ENCODE measurements at regions not wholly inside any gene's neighbourhood (a gene's known extent, or its start where the extent isn't known, plus 50 kb on each side); places are given as distances from the start of the nearest gene placed in this dataset.

GRCh38 chr13:60757501-60758215 is 360.6 kb downstream of the TDRD3 start:
- DNase-seq, result no peak

- DNase-seq, result no peak
Observed at GRCh38 chr13:60756306-60756705, 359.3 kb downstream of the TDRD3 start.

GRCh38 chr13:60755380-60756163 is 358.6 kb downstream of the TDRD3 start:
- DNase-seq, result no peak

- DNase-seq, result no peak
Observed at GRCh38 chr13:60754211-60755090, 357.4 kb downstream of the TDRD3 start.

- no peak for DNase-seq
Observed at GRCh38 chr13:60753641-60754040, 356.6 kb downstream of the TDRD3 start.

- DNase-seq, result no peak
Observed at GRCh38 chr13:60745343-60745742, 348.3 kb downstream of the TDRD3 start.

- DNase-seq, result no peak
Observed at GRCh38 chr13:60733933-60734332, 336.9 kb downstream of the TDRD3 start.

- no peak for DNase-seq
Observed at GRCh38 chr13:60727140-60727539, 330.1 kb downstream of the TDRD3 start.

- DNase-seq, result no peak
Observed at GRCh38 chr13:60721063-60721462, 324.0 kb downstream of the TDRD3 start.

- DNase-seq, result no peak
Observed at GRCh38 chr13:60720590-60720989, 323.6 kb downstream of the TDRD3 start.

GRCh38 chr13:60716313-60716712 is 319.3 kb downstream of the TDRD3 start:
- DNase-seq, result no peak

GRCh38 chr13:60707878-60708277 is 310.9 kb downstream of the TDRD3 start:
- DNase-seq, result no peak

- DNase-seq, result no peak
Observed at GRCh38 chr13:60701895-60702294, 304.9 kb downstream of the TDRD3 start.

GRCh38 chr13:60700994-60701393 is 304.0 kb downstream of the TDRD3 start:
- DNase-seq, result no peak

GRCh38 chr13:60699636-60700035 is 302.6 kb downstream of the TDRD3 start:
- no peak for DNase-seq

- DNase-seq, result no peak
Observed at GRCh38 chr13:60696602-60697001, 299.6 kb downstream of the TDRD3 start.

GRCh38 chr13:60691268-60691667 is 294.2 kb downstream of the TDRD3 start:
- DNase-seq, result no peak

- DNase-seq, result no peak
Observed at GRCh38 chr13:60690604-60691003, 293.6 kb downstream of the TDRD3 start.

- no peak for DNase-seq
Observed at GRCh38 chr13:60689571-60689970, 292.6 kb downstream of the TDRD3 start.

- DNase-seq, result no peak
Observed at GRCh38 chr13:60689076-60689475, 292.1 kb downstream of the TDRD3 start.

- DNase-seq, result no peak
Observed at GRCh38 chr13:60679928-60680694, 283.1 kb downstream of the TDRD3 start.

GRCh38 chr13:60679131-60679530 is 282.1 kb downstream of the TDRD3 start:
- no peak for DNase-seq

- no peak for DNase-seq
Observed at GRCh38 chr13:60671386-60671785, 274.4 kb downstream of the TDRD3 start.
